Astrocyte of the cerebellum (primary cell): ENCODE measurements at regions not wholly inside any gene's neighbourhood (a gene's known extent, or its start where the extent isn't known, plus 50 kb on each side); places are given as distances from the start of the nearest gene placed in this dataset.

Experiments
- DNase-seq: peaks from one replicate; pipeline ENCODE4 v3.0.0-alpha.2; 2011; ENCODE audit warnings: low read depth
- H3K4me3 ChIP-seq: 2 replicates; pipeline ENCODE4 v1.5.1; 2011; ENCODE audit warnings: mild to moderate bottlenecking, low read depth, low read length, moderate library complexity
- CTCF ChIP-seq: IDR thresholded peaks from 2 replicates; pipeline ENCODE4 v1.5.1; 2012; ENCODE audit warnings: low read length, low read depth, moderate library complexity, mild to moderate bottlenecking; ENCODE audit errors: missing control alignments
- in situ Hi-C: cut with HindIII; loops from 2 replicates; pipeline ENCODE4 v1.10.0; 2017; ENCODE audit warnings: low sequenced_read_pairs

GRCh38 chr11:101288392-101288791, 158.8 kb upstream of the PGR start:
- no peak for DNase-seq
- in situ Hi-C loops, result no loop called here
- no peak overlapping the region for H3K4me3 ChIP-seq
- TF ChIP-seq CTCF, result no peak

GRCh38 chr11:101279728-101280127, 150.1 kb upstream of the PGR start:
- no peak overlapping the region for H3K4me3 ChIP-seq
- in situ Hi-C loops, result no loop called here
- no peak for DNase-seq
- no peak for TF ChIP-seq CTCF

GRCh38 chr11:101278286-101278685, 148.7 kb upstream of the PGR start:
- in situ Hi-C loops, result no loop called here

GRCh38 chr11:101277036-101277435, 147.4 kb upstream of the PGR start:
- H3K4me3 ChIP-seq, result no peak overlapping the region
- TF ChIP-seq CTCF, result no peak
- DNase-seq, result no peak
- in situ Hi-C loops, result no loop called here

More at GRCh38 chr11:101278286-101278685, 148.7 kb upstream of the PGR start:
- no peak for TF ChIP-seq CTCF
- DNase-seq, result no peak
- H3K4me3 ChIP-seq, result no peak overlapping the region

- no peak for TF ChIP-seq CTCF
- no peak overlapping the region for H3K4me3 ChIP-seq
- DNase-seq, result no peak
- in situ Hi-C loops, result no loop called here
Observed at GRCh38 chr11:101269990-101270660, 140.5 kb upstream of the PGR start.

GRCh38 chr11:101269390-101269789, 139.8 kb upstream of the PGR start:
- H3K4me3 ChIP-seq, result no peak overlapping the region
- in situ Hi-C loops, result no loop called here
- no peak for TF ChIP-seq CTCF
- DNase-seq, result no peak
